ENCODE measurements at regions not wholly inside any gene's neighbourhood (a gene's known extent, or its start where the extent isn't known, plus 50 kb on each side); places are given as distances from the start of the nearest gene placed in this dataset.

DNA sequence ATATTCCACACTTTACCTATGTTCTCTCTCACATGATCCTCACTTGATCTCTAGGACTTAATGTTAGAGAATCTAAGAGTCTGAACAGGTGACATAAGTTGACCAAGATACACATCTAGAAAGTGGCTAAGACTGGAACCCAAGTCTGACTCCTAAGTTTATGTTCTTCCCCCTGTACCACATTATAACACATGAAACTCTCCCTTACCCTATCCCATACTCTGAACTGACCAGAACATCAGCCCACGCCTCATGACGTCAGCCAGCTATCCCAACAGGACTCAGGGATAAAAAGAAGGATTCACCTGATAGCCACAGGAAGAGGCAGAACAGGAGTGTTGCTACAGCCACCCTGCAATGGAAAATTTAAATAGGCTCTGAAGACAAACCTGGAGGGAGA lies 392.2 kb downstream of the ZEB2 start (continued):
- TF ChIP-seq TAL1 (IDR thresholded peaks at IDR 0.05) (no peak), MCM5 (IDR thresholded peaks at IDR 0.05; ENCODE audit: low read depth) (no peak), POLR2H (tag; IDR thresholded peaks at IDR 0.05; ENCODE audit: low read depth) (no peak), GATAD2B (IDR thresholded peaks at IDR 0.05; ENCODE audit: borderline replicate concordance) (no peak), RHOXF2B (CRISPR knock-in tag; conservative IDR thresholded peaks at IDR 0.05) (no peak), ADNP (tag; IDR thresholded peaks at IDR 0.05) (no peak), HDAC3 (IDR thresholded peaks at IDR 0.05; ENCODE audit: borderline replicate concordance, partially characterized antibody) (no peak), ZNF764 (CRISPR knock-in tag; IDR thresholded peaks at IDR 0.05; ENCODE audit: low read depth) (no peak), PHB2 (IDR thresholded peaks at IDR 0.05; ENCODE audit: low read depth) (no peak), ZNF507 (tag; conservative IDR thresholded peaks at IDR 0.05) (no peak), ATF1 (CRISPR knock-in tag; IDR thresholded peaks at IDR 0.05) (no peak), ATF1 (tag; IDR thresholded peaks at IDR 0.05) (no peak), ZNF583 (CRISPR knock-in tag; IDR thresholded peaks at IDR 0.05) (no peak)
- TF ChIP-seq, protein P1, sequence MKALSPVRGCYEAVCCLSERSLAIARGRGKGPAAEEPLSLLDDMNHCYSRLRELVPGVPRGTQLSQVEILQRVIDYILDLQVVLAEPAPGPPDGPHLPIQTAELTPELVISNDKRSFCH (CRISPR knock-in tag; IDR thresholded peaks at IDR 0.05) = no peak
- TF ChIP-seq, protein P1 (tag; IDR thresholded peaks at IDR 0.05) = no peak

- 93% methylated on average over 1 of the region's 1 CpG for WGBS (ENCODE audit: insufficient coverage, low coverage, missing lambda C conversion rate)
- in situ Hi-C loops (cut with MboI) = no loop called here
- no peak for TF ChIP-seq TAF9B (IDR thresholded peaks at IDR 0.05; ENCODE audit: partially characterized antibody)
- no peak for TF ChIP-seq POLR2B (IDR thresholded peaks at IDR 0.05; ENCODE audit: low read depth, partially characterized antibody)
- no peak for TF ChIP-seq KDM2B (CRISPR knock-in tag; IDR thresholded peaks at IDR 0.05)
- peak; percentile 5 for TF ChIP-seq RBM25 (IDR thresholded peaks at IDR 0.05; ENCODE audit: low read depth, low read length, severe bottlenecking)
- no peak for TF ChIP-seq TFAM (CRISPR knock-in tag; conservative IDR thresholded peaks at IDR 0.05)
- no peak overlapping the region for H2AFZ ChIP-seq (ENCODE audit: low read depth, low read length)
- no peak overlapping the region for H3K27ac ChIP-seq (ENCODE audit: extremely low read depth, low read depth, low read length)
- ATAC-seq (no peak), FAIRE-seq (no peak), DNase-seq (ENCODE audit: extremely low read depth in 1 of 4, low spot score in 3 of 4) (no peak)
- H3K4me2 ChIP-seq (ENCODE audit: insufficient read depth, low read length) = no peak overlapping the region
- intact Hi-C loops (cut with micrococcal nuclease) = no loop called here
- no TSS peak for BruUV-seq (replicated peaks)
- no peaks in the 10 kb centered on the region for H3K9me1 ChIP-seq (ENCODE audit: control insufficient read depth, insufficient read depth, low read length)
- H4K20me1 ChIP-seq (replicated peaks; ENCODE audit: control insufficient read depth, insufficient read depth, low read length) = no peaks in the 10 kb centered on the region
- ChIA-PET CTCF (ENCODE audit: low intra/inter-chr PET ratio) (no interaction called here), POLR2A (no interaction called here)
- H3K79me2 ChIP-seq (ENCODE audit: control insufficient read depth, insufficient read depth, low read length) = no peaks in the 10 kb centered on the region
- no peak overlapping the region for H3K9ac ChIP-seq (ENCODE audit: insufficient read depth in 1 of 2, low read depth in 2 of 2, low read length in 2 of 2)
- no peaks in the 10 kb centered on the region for H3K36me3 ChIP-seq (ENCODE audit: control insufficient read depth, insufficient read depth, low read length)
- peaks cover 0 to 5% of the 10 kb centered on the region in 2 experiments; a peak in 2 of 5 replicates for H3K4me1 ChIP-seq (replicated peaks in 1 of 2; ENCODE audit: control insufficient read depth in 2 of 2, insufficient read depth in 2 of 2, low read length in 2 of 2)
- H3K27me3 ChIP-seq (ENCODE audit: control insufficient read depth in 2 of 2, insufficient read depth in 2 of 2, low read length in 2 of 2) = no peaks in the 10 kb centered on the region
- no peak overlapping the region for H3K4me3 ChIP-seq
- H3K9me3 ChIP-seq (replicated peaks; ENCODE audit: control insufficient read depth, insufficient read depth, low read depth, low read length) = no peaks in the 10 kb centered on the region
These were observed 393.6 kb downstream of the ZEB2 start for GRCh38 chr2:144126302-144126701.
